ENCODE measurements at regions not wholly inside any gene's neighbourhood (a gene's known extent, or its start where the extent isn't known, plus 50 kb on each side); places are given as distances from the start of the nearest gene placed in this dataset.
"Not testable (repeated sequence)": the region's sequence is repeated elsewhere in the genome, so short reads cannot be mapped to it uniquely, and the experiment has no call there.

GRCh38 chr21:14008006-14008405 lies 202.7 kb downstream of the LIPI start:
- DNase-seq, result not testable (repeated sequence)

GRCh38 chr21:14006144-14006543 lies 204.6 kb downstream of the LIPI start:
- DNase-seq, result not testable (repeated sequence)

GRCh38 chr21:13986996-13987958 lies 223.5 kb downstream of the LIPI start:
- DNase-seq, result not testable (repeated sequence)

GRCh38 chr21:13985865-13986863 lies 224.6 kb downstream of the LIPI start:
- not testable (repeated sequence) for DNase-seq

- not testable (repeated sequence) for DNase-seq
Observed at GRCh38 chr21:13985137-13985864, 225.5 kb downstream of the LIPI start.

GRCh38 chr21:13984728-13985127 lies 226.0 kb downstream of the LIPI start:
- not testable (repeated sequence) for DNase-seq

GRCh38 chr21:13981176-13982087 lies 229.3 kb downstream of the LIPI start:
- DNase-seq, result not testable (repeated sequence)

- not testable (repeated sequence) for DNase-seq
Observed at GRCh38 chr21:13980115-13980662, 230.6 kb downstream of the LIPI start.

- not testable (repeated sequence) for DNase-seq
Observed at GRCh38 chr21:13979608-13980007, 231.1 kb downstream of the LIPI start.

GRCh38 chr21:13974582-13974981 lies 236.2 kb downstream of the LIPI start:
- not testable (repeated sequence) for DNase-seq

- not testable (repeated sequence) for DNase-seq
Observed at GRCh38 chr21:13969853-13970252, 240.9 kb downstream of the LIPI start.

GRCh38 chr21:13969002-13969401 lies 241.8 kb downstream of the LIPI start:
- not testable (repeated sequence) for DNase-seq

GRCh38 chr21:13963259-13963658 lies 247.5 kb downstream of the LIPI start:
- not testable (repeated sequence) for DNase-seq

- DNase-seq, result no peak
Observed at GRCh38 chr21:13937236-13937635, 273.5 kb downstream of the LIPI start.

GRCh38 chr21:13936033-13936937 lies 274.5 kb downstream of the LIPI start:
- not testable (repeated sequence) for DNase-seq

GRCh38 chr21:13935396-13936032 lies 275.2 kb downstream of the LIPI start:
- not testable (repeated sequence) for DNase-seq

GRCh38 chr21:13934887-13935342 lies 275.8 kb downstream of the LIPI start:
- not testable (repeated sequence) for DNase-seq

GRCh38 chr21:13923175-13923574 lies 287.6 kb downstream of the LIPI start:
- not testable (repeated sequence) for DNase-seq

GRCh38 chr21:13921455-13921854 lies 289.3 kb downstream of the LIPI start:
- not testable (repeated sequence) for DNase-seq
